ENCODE measurements at regions not wholly inside any gene's neighbourhood (a gene's known extent, or its start where the extent isn't known, plus 50 kb on each side); places are given as distances from the start of the nearest gene placed in this dataset.
"Not testable (repeated sequence)": the region's sequence is repeated elsewhere in the genome, so short reads cannot be mapped to it uniquely, and the experiment has no call there.

DNA sequence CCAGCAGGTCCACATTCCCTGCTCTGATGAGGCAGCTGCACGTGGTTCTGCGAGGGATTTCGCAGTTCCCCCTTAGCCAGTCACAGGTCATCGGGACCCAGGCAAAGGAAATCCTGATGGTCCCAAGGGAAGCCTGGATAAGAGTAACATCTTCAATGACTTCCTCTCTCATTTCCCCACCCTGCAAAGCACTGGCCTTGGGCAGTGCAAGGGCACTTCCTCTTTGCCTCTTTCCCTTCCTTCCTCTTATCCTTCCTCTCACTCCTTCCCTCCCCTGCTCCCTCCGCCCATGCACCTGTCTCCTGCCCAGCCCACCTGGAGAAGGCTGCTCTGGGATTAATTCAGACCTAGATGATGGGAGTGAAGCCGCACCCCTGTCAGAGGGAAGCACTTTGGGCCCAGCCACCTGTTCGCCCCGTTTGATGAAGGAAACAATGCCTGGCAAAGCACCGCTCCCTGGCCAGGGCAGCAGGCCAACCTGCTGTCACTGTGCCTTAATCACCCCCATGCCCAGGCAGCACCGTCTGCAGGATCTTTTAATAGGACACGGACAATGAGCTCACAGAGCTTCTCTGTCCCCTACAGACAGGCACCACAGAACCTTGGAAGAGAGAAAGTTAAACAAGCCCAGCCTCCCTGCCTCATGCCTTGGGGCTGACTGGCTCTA is 113.5 kb upstream of the PABPC3 start:
- Histone ChIP-seq H3K9me3 (no peaks in the 10 kb centered on the region), H3K4me3 (no peak overlapping the region), H3K4me1 (no peaks in the 10 kb centered on the region), H3K27me3 (ENCODE audit: low read depth) (no peaks in the 10 kb centered on the region), H3K36me3 (replicated peaks) (no peaks in the 10 kb centered on the region)
- in situ Hi-C loops (cut with MboI; ENCODE audit: low sequenced_read_pairs) = no loop called here
- no peak for DNase-seq (ENCODE audit: low spot score in 2 of 2)

DNA sequence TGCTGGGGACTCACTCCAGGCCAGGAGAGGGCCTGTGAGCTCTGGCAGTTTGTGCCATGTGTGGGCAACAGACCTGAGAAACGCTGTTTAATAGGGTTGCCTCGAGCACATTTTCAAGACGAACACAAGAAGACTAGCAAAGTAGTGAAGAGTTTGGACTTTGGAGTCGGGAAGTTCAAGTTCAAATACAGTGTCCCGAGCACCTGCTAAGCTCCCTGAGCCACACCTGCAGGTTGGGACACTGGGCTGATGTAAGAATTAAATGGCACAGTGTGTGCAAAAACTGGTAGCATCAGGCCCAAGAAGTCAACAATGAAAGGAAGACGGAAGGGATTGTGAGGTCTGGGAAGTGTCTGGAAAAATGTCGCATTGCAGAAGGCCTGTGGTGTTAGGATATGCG is 112.8 kb upstream of the PABPC3 start:
- Histone ChIP-seq H3K4me3 (no peak overlapping the region), H3K9me3 (no peaks in the 10 kb centered on the region), H3K27me3 (ENCODE audit: low read depth) (no peaks in the 10 kb centered on the region), H3K36me3 (replicated peaks) (no peaks in the 10 kb centered on the region), H3K4me1 (no peaks in the 10 kb centered on the region)
- no peak for DNase-seq (ENCODE audit: low spot score in 2 of 2)
- in situ Hi-C loops (cut with MboI; ENCODE audit: low sequenced_read_pairs) = no loop called here

DNA sequence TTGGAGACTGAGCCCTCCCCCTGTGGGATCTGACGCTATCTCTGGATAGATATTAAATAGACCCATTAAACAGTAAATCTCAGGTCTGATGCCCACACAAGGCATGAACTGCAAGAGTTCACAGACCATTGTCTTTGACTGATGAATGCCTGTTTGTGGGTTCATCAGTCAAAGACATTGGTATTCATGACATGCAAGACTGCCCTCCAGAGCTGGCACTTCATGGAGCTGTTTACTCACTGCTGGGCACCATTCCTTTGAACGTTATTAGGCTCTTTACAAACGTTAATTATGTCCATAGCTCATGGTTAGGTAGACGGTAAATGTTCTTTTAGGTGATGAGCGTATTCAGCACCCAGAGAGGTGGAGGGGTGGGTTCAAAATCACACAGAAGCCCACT is 111.8 kb upstream of the PABPC3 start:
- in situ Hi-C loops (cut with MboI; ENCODE audit: low sequenced_read_pairs) = no loop called here

DNA sequence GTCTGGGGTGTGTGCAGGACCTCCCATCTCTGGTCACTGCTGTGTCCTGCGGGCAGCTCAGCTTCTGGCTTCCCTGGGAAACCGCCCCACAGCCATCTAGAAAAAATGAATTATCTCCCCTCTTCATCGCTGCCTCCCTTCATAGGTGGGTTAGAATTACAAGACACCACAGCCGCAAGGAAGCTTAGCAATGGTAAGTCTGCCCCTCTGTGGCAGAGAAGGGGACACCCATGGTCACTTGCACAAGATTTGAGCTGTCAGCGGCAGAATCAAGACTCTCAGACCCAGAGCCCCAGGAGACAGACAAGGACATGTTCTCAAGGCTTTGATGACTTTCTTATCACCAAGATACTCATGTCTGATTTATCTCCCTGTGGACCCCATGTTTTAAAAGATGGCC is 110.8 kb upstream of the PABPC3 start:
- Histone ChIP-seq H3K9me3 (no peaks in the 10 kb centered on the region), H3K27me3 (ENCODE audit: low read depth) (no peaks in the 10 kb centered on the region), H3K36me3 (replicated peaks) (no peaks in the 10 kb centered on the region), H3K4me3 (no peak overlapping the region), H3K4me1 (no peaks in the 10 kb centered on the region)
- DNase-seq (ENCODE audit: low spot score in 2 of 2) = no peak
- in situ Hi-C loops (cut with MboI; ENCODE audit: low sequenced_read_pairs) = no loop called here

More for the DNA sequence above, 111.8 kb upstream of the PABPC3 start:
- no peaks in the 10 kb centered on the region for H3K27me3 ChIP-seq (ENCODE audit: low read depth)
- DNase-seq (ENCODE audit: low spot score in 2 of 2) = no peak
- no peaks in the 10 kb centered on the region for H3K4me1 ChIP-seq
- H3K9me3 ChIP-seq = no peaks in the 10 kb centered on the region
- no peaks in the 10 kb centered on the region for H3K36me3 ChIP-seq (replicated peaks)
- no peak overlapping the region for H3K4me3 ChIP-seq

DNA sequence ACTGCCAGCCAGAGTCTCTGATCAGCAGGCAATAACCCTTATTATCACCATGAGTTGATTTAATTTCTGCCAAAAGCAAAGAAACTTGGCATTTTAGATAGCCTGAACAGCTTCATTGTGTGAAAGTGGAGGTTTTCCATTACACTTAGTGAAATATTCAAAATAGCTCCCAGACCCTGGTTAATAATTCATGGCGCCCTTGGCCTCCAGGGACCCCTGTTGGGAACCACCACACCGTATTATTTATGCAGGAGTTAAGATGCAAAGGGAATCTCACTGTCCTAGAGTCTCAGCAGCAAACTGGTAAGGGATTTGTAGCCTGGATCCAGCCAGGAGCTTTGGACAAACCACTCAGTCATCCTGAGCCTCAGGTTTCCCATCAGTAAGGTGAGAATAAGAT is 110.0 kb upstream of the PABPC3 start:
- H3K4me1 ChIP-seq = no peaks in the 10 kb centered on the region
- no peak for DNase-seq (ENCODE audit: low spot score in 2 of 2)
- no peaks in the 10 kb centered on the region for H3K9me3 ChIP-seq
- in situ Hi-C loops (cut with MboI; ENCODE audit: low sequenced_read_pairs) = no loop called here
- H3K27me3 ChIP-seq (ENCODE audit: low read depth) = no peaks in the 10 kb centered on the region
- no peak overlapping the region for H3K4me3 ChIP-seq
- H3K36me3 ChIP-seq (replicated peaks) = no peaks in the 10 kb centered on the region

DNA sequence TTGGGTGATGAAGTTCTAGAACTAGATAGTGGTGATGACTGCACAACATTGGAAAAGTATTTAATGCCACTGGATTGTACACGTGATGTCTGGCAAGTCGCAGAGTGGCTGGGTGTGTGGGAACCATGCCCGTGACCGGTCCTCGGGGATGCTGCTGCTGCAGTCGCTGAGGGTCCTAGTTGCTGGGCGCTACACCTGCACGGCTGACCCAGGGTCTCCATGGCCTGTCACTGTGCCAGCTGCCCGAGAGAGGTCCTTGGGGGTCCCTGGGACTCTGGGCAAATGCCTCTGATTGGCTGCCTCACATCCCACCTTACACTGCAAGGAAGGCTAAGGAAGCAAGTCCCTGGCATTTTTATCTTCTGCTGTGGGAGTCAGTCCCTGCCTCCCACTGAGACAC is 109.1 kb upstream of the PABPC3 start:
- no peaks in the 10 kb centered on the region for H3K27me3 ChIP-seq (ENCODE audit: low read depth)
- H3K4me3 ChIP-seq = no peak overlapping the region
- in situ Hi-C loops (cut with MboI; ENCODE audit: low sequenced_read_pairs) = no loop called here
- no peaks in the 10 kb centered on the region for H3K9me3 ChIP-seq
- no peaks in the 10 kb centered on the region for H3K4me1 ChIP-seq
- no peak for DNase-seq (ENCODE audit: low spot score in 2 of 2)
- H3K36me3 ChIP-seq (replicated peaks) = no peaks in the 10 kb centered on the region

DNA sequence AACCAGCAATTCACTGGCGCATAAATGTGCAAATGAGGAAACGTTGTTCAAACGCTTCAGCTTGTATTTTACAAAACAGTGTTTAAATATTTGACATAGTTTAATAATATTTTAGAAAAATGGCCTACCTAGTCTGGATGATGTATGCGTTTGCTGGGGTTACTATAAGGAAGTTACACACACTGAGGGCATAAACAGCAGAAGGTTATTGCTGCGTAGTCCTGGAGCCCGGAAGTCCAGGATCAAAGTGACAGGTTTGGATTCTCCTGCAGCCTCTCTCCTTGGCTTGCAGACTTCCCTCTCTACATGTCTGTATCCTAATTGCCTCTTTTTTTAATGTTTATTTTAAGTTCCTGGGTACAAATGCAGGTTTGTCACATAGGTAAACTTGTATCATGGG is 106.0 kb upstream of the PABPC3 start:
- H3K9me3 ChIP-seq; H3K4me3 ChIP-seq; H3K36me3 ChIP-seq (replicated peaks); DNase-seq (ENCODE audit: low spot score in 2 of 2); in situ Hi-C loops (cut with MboI; ENCODE audit: low sequenced_read_pairs); H3K27me3 ChIP-seq (ENCODE audit: low read depth); H3K4me1 ChIP-seq: not testable (repeated sequence)

DNA sequence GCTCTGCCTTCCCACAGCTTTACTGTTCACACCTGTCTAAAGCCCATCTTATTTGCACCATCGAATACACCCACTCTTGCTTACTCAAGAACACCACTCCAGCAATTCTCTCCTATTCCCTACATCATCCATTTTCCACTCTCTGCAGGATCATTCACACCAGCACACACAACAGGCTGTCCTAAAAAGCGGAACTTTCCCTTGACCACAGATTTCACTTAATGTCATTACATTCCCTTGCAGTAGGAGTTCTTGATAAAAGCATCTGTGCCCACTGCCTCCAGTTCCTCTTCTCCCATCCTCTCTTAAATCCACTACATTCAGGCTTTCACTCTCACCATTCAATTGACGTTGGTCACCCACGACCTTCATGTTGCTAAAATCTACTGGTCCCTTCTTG is 103.0 kb upstream of the PABPC3 start:
- H3K27me3 ChIP-seq (ENCODE audit: low read depth); H3K4me3 ChIP-seq; H3K4me1 ChIP-seq; H3K36me3 ChIP-seq (replicated peaks); DNase-seq (ENCODE audit: low spot score in 2 of 2); in situ Hi-C loops (cut with MboI; ENCODE audit: low sequenced_read_pairs); H3K9me3 ChIP-seq: not testable (repeated sequence)

DNA sequence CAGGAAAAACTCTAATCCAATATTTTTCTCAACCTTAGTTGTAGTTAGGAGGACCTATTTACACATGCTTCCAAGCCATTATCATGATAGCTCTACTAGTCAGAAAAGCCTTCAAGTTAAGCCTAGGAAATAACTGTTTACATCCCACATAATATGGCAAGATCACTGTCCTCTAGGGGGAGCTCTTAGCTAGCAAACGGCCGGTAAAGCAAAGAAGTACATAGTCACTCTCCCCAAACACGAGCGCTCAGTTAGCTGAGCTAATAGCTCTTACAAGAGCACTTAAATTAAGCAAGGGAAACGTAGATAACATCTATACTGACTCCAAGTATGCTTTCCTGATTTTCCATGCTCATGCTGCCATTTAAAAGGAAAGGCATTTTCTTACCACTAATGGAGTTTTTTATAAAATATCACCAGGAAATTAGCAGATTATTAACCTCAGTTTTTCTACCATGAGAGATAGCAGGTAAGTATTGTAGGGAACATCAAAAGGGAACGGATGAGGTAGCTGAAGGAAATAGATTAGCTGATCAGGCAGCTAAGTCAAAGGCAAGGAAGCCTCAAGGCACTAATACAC is 100.6 kb upstream of the PABPC3 start:
- H3K36me3 ChIP-seq (replicated peaks) = no peaks in the 10 kb centered on the region
- peak; percentile 81 to 87 for DNase-seq (ENCODE audit: low spot score in 2 of 2)
- H3K4me3 ChIP-seq = no peak overlapping the region
- H3K4me1 ChIP-seq = no peaks in the 10 kb centered on the region; the same call in 1 of the 2 replicates
- 0 out of 2 replicates have a peak, but pooled peaks cover 2% of the 10 kb centered on the region for H3K9me3 ChIP-seq
- in situ Hi-C loops (cut with MboI; ENCODE audit: low sequenced_read_pairs) = no loop called here
- no peaks in the 10 kb centered on the region; the same call in 1 of the 2 replicates for H3K27me3 ChIP-seq (ENCODE audit: low read depth)

DNA sequence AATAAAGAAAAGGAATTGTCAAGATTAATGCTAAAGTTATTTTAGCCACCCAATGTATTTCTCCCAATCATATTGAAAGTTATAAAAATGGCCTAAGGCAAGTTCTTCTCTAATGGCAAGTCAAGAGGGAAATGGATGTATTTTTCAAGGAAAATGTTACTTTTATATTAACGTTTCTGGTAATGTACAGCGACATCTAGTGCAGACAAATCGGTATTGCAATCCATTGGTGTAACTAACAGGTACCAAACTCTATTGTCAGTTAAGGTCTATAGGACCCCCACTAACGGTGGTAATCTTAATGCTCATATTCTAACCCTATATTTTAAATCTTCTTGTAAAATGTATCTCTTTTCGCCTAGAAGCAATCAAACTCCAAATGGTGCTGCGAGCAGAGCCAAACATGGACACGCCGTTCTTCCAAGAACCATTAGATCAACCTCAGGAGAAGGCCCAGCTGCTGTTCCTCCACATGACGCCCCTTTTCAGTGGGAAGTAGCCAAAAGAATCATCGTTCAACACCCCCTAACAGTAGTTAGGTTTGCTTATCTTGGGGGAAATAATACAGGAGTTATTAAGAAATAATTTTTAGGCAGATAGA is 98.5 kb upstream of the PABPC3 start:
- Histone ChIP-seq H3K27me3 (ENCODE audit: low read depth) (no peaks in the 10 kb centered on the region; the same call in 1 of the 2 replicates), H3K9me3 (no peaks in the 10 kb centered on the region), H3K4me3 (no peak overlapping the region), H3K36me3 (replicated peaks) (no peaks in the 10 kb centered on the region), H3K4me1 (peaks cover under 1% of the 10 kb centered on the region)
- in situ Hi-C loops (cut with MboI; ENCODE audit: low sequenced_read_pairs) = no loop called here
- peak; percentile 35 to 51 for DNase-seq (ENCODE audit: low spot score in 2 of 2)

DNA sequence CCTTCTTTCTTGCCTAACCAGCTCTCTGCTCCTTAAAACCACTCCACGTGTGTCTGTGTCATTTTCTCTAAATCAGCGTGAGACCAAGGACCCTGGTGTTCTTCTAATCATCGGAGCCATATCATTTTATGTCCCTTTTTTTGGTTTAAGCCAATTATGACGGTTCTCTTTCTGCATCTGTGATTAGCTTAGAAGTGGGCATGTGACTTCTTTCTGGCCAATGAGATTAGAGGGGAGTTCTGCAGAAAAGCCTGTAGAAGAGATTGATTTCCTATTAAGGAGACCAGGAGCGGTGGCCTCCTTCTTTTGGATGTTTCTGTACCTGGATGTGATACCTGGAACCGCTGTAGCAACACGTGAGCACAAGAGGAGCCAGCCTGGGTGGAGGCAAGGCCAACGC is 97.5 kb upstream of the PABPC3 start:
- in situ Hi-C loops (cut with MboI; ENCODE audit: low sequenced_read_pairs) = no loop called here

DNA sequence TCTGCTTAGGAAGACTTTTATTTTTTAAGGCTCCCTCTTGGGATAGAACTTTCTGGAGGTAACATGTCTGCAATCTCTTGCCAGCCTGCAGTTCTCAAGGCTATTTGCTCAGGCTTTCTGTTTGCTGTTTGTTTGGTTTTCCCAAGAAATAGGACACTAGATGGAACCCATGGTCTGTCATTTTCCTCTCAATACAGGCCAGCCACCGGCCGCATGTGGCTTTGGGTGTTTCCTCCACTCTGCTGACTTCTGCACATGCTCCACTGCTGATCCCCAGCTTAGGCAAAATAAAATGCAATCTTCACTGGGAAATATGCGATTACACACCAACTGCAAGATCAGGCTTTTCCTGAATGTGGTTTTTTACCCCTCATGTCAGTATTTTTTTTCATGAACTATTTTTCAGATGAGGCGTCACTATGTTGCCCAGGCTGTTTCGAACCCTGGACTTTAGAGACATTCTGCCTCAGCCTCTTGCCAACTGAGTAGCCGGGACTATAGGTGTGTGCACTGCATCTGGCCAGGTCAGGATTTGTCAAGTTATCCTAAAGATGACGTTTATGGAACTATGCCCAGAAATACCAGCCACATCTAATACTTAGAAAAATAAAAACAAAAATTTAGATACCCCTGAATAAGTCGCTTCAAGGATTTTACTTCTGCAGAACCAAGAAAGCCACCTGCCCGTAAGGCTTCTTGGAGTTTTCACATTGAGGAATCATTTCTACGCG is 94.3 kb upstream of the PABPC3 start:
- no peak overlapping the region for H3K4me3 ChIP-seq
- no peak for DNase-seq (ENCODE audit: low spot score in 2 of 2)

More for the DNA sequence above, 97.5 kb upstream of the PABPC3 start:
- no peaks in the 10 kb centered on the region for H3K9me3 ChIP-seq
- peaks cover 6% of the 10 kb centered on the region for H3K4me1 ChIP-seq
- H3K36me3 ChIP-seq (replicated peaks) = no peaks in the 10 kb centered on the region
- H3K4me3 ChIP-seq = no peak overlapping the region
- no peaks in the 10 kb centered on the region for H3K27me3 ChIP-seq (ENCODE audit: low read depth)
- no peak for DNase-seq (ENCODE audit: low spot score in 2 of 2)

DNA sequence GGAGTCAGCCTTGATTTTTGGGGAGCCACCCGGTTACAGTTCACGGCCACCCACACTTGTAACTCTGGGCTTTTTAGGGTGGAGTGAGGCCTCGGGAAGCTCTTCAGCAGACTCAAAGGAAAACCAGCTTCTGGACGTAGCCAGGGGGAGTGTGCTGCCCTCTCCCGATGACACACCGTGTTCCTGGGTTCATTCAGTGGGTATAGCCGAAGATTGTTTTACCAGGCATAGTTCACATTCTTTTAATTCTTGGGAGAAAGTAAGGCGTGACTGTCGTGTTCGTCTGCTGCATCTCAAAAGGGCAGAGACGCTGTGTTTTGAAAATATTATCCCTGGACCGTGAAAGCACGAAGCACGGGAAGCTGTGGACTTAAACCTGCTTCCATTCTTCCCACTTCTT is 93.6 kb upstream of the PABPC3 start:
- not testable (repeated sequence) for H3K36me3 ChIP-seq (replicated peaks); H3K9me3 ChIP-seq; H3K4me1 ChIP-seq; H3K4me3 ChIP-seq; H3K27me3 ChIP-seq (ENCODE audit: low read depth)
- peak; percentile 57 to 68 for DNase-seq (ENCODE audit: low spot score in 2 of 2)
- in situ Hi-C loops (cut with MboI; ENCODE audit: low sequenced_read_pairs) = loop anchor here (10.0 kb wide), 1 partner anchor 112 kb away; no protein-coding TSS in a partner anchor

More for the DNA sequence above, 94.3 kb upstream of the PABPC3 start:
- Histone ChIP-seq H3K9me3 (no peaks in the 10 kb centered on the region), H3K4me1 (peaks cover 6% of the 10 kb centered on the region), H3K27me3 (ENCODE audit: low read depth) (no peaks in the 10 kb centered on the region), H3K36me3 (replicated peaks) (no peaks in the 10 kb centered on the region)
- in situ Hi-C loops (cut with MboI; ENCODE audit: low sequenced_read_pairs) = loop anchor here (10.0 kb wide), 1 partner anchor 113 kb away; no protein-coding TSS in a partner anchor

DNA sequence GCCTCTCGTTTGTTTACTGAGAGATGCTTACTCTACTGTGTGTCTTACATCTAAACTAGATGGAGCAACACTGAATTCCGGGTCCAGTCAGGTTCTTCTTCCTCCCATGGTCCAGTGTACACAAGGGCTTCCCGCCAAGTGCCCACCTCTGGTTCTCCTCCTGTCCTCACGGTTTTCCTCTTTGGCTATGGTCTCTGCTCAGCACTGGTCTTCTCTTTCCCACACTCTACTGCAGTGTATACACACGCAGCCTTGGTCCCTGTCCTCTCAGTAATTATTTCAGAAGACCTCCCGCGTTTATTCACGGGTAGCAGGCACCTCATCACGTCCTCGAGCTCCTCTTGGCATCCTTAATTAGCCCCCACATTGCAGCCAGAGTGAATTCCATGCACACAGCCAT is 91.4 kb upstream of the PABPC3 start:
- not testable (repeated sequence) for H3K36me3 ChIP-seq (replicated peaks); H3K27me3 ChIP-seq (ENCODE audit: low read depth); DNase-seq (ENCODE audit: low spot score in 2 of 2); H3K4me1 ChIP-seq; H3K4me3 ChIP-seq; H3K9me3 ChIP-seq
- in situ Hi-C loops (cut with MboI; ENCODE audit: low sequenced_read_pairs) = loop anchor here (10.0 kb wide), 1 partner anchor 110 kb away; no protein-coding TSS in a partner anchor

Measured in HAP-1 (cell line).